CD4-positive, alpha-beta T cell treated with Interleukin-17A for 1 hour (primary cell): ENCODE measurements at regions not wholly inside any gene's neighbourhood (a gene's known extent, or its start where the extent isn't known, plus 50 kb on each side); places are given as distances from the start of the nearest gene placed in this dataset.

Source experiments
- DNase-seq: peaks from one replicate; pipeline ENCODE4 v3.0.0-alpha.2; 2020

DNA sequence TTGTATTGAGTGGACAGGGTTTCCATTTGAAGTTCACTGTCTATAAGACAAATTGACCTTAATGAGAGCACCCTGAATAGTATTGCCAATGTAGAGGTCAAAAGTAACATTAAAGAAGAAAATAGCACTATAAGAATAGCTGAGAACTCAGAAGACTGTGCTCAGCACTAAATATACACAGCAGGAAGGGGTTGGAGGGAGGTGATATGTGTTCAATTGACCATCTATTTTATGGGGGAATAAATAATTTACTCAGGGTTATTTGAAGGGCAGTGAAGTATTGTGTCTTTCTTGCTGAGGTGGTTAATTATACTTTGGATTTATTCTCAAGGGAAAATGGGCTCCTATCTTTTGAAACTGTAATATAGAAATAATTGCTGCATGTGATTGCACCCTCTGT, 1380.5 kb upstream of the SPRY2 start:
- no peak for DNase-seq

- no peak for DNase-seq
Measured at GRCh38 chr13:81714513-81714912, 1373.6 kb upstream of the SPRY2 start.

DNA sequence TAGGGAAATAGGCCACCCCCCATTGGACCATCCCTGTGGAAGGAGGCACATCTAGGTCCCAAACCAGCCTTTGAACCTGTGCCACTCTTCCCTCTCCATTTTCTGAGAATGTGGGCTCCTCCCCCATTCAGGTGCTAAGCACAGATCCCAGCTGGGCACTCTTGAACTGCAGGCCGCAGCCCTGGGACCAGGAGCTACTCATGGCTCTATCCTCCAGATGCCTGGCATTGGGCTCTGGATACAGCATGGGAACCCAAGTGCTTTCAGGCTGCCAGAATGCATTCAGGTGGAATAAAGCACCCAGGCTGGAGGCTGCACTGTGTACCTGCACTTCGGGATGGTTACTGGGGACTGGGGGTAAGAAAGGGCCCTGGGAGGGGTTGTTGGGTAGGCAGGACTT, 1372.3 kb upstream of the SPRY2 start:
- no peak for DNase-seq

- DNase-seq: no peak
Measured at GRCh38 chr13:81697826-81698225, 1356.9 kb upstream of the SPRY2 start.

- no peak for DNase-seq
Measured at GRCh38 chr13:81686877-81687276, 1346.0 kb upstream of the SPRY2 start.

DNA sequence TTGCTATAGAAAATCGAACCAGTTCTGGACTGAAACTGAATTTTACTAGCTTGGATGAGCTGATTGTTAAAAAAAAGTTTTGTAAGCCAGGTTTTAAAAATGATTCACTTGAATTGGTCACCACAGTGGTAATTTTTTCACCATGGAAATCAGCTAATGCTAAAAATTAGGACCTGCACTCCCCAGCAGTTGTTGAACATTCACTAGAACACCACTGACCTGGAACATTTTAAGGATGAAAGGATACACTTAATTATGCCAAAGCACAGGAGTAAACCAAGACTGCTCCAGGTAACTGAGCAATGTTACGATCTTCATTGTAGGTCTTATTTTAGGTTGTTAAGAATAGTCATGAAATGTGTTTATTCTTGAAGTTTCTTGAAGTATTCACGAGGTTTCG, 1342.6 kb upstream of the SPRY2 start:
- DNase-seq: no peak

DNA sequence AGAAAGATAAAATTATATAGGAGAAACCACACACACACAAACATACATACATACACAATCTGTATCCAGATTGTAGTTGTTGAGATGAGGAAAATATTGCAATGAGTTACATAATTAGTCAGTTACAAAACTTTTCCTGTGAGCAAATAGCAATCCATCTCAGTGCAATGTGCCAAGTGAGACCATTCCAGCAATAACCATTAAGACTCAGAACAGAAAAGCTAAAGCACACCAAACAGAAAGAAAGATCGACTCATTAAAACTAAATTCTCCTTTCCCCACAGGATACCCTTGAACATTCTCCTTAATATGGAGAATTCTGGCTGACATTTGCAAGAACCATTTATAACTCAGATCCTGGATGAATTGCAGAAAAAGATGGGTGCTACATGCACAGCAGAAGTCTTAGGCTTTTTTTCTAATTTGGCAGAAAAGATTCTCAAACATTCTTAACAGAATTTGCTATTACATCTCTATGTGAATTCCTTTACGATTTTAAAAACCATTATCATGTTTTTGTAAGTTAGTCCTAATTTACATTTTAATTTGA, 1341.2 kb upstream of the SPRY2 start:
- no peak for DNase-seq

GRCh38 chr13:81677857-81678256, 1336.9 kb upstream of the SPRY2 start:
- DNase-seq: no peak

GRCh38 chr13:81676008-81676407, 1335.1 kb upstream of the SPRY2 start:
- no peak for DNase-seq

- no peak for DNase-seq
Measured at GRCh38 chr13:81671064-81671463, 1330.1 kb upstream of the SPRY2 start.

- no peak for DNase-seq
Measured at GRCh38 chr13:81670048-81670447, 1329.1 kb upstream of the SPRY2 start.

GRCh38 chr13:81664872-81665271, 1323.9 kb upstream of the SPRY2 start:
- DNase-seq: no peak

GRCh38 chr13:81659984-81660383, 1319.1 kb upstream of the SPRY2 start:
- no peak for DNase-seq

GRCh38 chr13:81658598-81659370, 1317.9 kb upstream of the SPRY2 start:
- no peak for DNase-seq

DNA sequence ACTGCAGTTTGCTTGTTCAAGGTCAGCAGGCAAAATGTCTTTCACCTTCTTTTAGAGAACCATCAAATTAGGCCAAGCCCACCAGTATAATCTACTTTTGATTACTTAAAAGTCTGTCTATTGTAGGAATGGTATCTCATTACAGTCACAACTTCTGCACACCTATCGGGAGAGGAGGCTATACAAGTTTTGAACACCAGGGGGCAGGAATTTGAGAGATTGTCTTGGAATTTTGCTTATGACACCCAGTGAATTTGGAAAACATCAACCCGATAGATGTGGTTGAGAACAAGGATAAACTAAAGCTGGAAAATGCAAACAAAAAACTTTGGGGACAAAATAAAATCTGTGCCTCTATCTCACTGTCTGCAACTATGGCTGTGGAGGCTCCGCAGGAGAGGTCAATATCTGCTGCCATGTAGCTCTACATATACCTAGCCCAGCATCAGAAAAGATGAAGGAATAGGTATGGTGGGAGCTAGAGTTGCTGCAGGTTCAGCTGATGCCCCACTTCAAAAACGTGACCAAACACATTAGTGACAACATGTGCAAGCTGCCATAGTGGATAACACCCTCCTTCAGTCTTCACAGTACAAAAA, 1299.2 kb upstream of the SPRY2 start:
- no peak for DNase-seq

DNA sequence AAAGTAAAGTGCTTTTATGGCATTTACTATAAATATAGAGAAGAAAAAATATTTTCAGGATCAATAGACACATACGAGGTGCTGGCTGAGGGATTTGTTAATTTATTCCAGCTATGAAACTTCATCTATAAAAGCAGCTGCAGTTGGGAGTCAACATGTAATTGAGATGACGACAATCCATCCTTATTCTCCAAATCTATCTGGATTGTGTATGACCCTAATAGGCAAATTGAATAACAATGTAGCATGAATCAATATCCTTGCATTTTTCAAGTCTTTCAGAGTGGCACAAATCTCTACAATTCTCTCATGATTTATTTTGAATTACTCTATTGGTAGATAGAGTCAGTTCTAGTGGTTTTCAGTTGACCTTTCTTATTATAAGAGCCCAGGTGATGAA, 1296.5 kb upstream of the SPRY2 start:
- DNase-seq: no peak

DNA sequence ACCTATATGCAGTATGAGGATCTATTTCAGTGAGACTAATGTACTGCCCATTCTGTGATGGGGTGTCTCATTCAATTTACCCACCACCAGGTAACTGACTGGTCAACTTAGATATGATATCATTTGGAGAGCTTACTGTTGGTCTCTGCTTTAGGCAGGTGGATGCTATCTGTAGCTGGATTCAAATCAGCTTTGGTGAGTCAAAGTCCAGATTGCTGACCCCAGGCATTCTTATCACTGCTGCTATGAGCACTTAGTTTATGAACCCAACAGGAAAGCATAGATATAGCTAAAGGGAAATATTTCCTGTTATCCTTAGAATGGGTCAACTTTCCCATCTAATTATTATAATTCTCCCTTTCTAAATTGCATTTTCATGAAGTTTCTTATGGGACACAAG, 1295.2 kb upstream of the SPRY2 start:
- DNase-seq: no peak

- DNase-seq: no peak
Measured at GRCh38 chr13:81615031-81615430, 1274.1 kb upstream of the SPRY2 start.

GRCh38 chr13:81610644-81611043, 1269.7 kb upstream of the SPRY2 start:
- DNase-seq: no peak

- DNase-seq: no peak
Measured at GRCh38 chr13:81609335-81609734, 1268.4 kb upstream of the SPRY2 start.

DNA sequence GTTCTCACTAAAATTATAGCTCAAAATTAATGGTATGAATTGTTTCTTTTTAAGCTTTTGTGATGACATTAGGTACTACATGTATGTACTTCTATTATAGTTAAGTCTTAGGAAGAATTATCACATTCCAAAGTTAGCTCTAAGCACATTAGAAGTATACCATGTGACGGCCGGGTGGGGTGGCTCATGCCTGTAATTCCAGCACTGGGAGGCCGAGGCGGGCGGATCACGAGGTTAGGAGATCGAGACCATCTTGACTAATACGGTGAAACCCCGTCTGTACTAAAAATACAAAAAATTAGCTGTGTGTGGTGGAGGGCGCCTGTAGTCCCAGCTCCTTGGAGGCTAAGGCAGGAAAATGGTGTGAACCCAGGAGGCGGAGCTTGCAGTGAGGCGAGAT, 1265.1 kb upstream of the SPRY2 start:
- no peak for DNase-seq

- DNase-seq: no peak
Measured at GRCh38 chr13:81602241-81602640, 1261.3 kb upstream of the SPRY2 start.

DNA sequence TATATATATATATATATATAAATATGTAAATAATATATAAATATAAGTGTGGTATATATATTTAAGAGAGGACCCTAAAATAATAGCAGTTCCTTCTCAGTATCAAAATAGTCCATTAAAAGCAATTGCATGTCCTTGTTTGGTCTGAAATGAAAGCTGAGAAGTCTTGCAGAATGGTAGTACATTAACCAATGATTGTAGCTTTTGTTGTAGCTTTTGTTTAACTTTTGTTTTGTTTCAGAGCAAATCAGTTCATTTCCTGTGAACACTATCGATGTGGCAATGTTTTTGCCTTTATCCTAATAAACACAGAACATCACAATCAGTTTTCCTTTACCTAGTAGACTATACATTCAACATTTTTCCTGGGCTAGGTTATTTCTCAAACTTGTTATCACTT, 1256.2 kb upstream of the SPRY2 start:
- no peak for DNase-seq

DNA sequence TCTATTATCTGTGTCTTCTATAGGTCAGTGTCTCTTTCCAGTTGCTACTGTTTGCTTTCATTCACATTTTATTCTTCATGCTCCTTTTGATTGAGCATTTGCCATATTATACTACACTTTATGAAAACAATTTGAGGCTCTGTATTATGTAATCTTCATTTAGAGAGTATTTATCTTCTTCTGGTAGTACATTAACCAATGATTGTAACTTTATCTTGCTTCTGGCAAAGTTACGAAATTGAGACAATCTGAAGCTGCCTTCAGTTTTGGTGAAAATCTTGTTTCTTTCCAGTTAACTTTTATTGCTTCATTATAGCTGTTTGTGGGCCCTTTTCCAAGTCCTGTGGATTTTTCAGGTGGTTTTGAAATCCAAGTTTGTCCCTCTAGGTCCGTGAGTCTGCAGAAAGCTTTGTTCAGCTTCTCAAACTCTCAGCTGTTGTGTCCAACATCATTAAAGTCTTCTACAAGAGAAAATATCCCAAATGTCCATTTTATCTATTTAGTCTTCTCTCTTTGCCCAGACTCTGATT, 1255.4 kb upstream of the SPRY2 start:
- DNase-seq: no peak
